HG03354 (cell line): ENCODE measurements at regions not wholly inside any gene's neighbourhood (a gene's known extent, or its start where the extent isn't known, plus 50 kb on each side); places are given as distances from the start of the nearest gene placed in this dataset.

Experiments
- ATAC-seq: cut with Tn5 transposase; IDR thresholded peaks from one replicate; pipeline ENCODE4 v1.9.1; 2021; ENCODE audit warnings: mild to moderate bottlenecking; ENCODE audit not compliant: unreplicated experiment, poor library complexity, severe bottlenecking

GRCh38 chr18:39994498-39994897 is 1960.5 kb upstream of the PIK3C3 start:
- ATAC-seq = no peak

GRCh38 chr18:39991696-39992265 is 1963.3 kb upstream of the PIK3C3 start:
- ATAC-seq = no peak

- no peak for ATAC-seq
These were observed 1964.5 kb upstream of the PIK3C3 start for GRCh38 chr18:39990540-39990939.

DNA sequence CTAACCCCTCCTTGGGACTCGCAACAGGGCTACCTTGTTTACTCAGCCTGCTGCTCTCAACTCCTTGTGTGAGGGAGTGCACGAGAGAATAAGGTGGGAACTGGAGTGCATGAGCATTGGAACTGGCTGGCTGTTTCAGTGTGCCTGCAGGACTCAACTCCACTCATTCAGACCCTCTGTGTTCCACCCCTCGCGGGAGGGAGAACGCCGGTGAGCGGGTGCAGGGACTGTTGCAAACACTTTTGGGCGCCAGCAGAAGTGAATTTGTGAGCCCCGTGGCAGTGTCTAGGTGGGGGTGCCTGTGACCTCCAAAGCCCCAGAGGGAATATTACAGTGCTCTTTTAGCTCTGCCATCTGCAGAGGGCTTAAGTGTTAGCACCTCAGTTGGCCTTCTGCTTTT is 1978.3 kb upstream of the PIK3C3 start:
- no peak for ATAC-seq

GRCh38 chr18:39972521-39972920 is 1982.5 kb upstream of the PIK3C3 start:
- no peak for ATAC-seq

- no peak for ATAC-seq
These were observed 1985.1 kb upstream of the PIK3C3 start for GRCh38 chr18:39969803-39970494.

- ATAC-seq = no peak
These were observed 1988.8 kb upstream of the PIK3C3 start for GRCh38 chr18:39966275-39966674.

- no peak for ATAC-seq
These were observed 1992.5 kb upstream of the PIK3C3 start for GRCh38 chr18:39962546-39962945.

DNA sequence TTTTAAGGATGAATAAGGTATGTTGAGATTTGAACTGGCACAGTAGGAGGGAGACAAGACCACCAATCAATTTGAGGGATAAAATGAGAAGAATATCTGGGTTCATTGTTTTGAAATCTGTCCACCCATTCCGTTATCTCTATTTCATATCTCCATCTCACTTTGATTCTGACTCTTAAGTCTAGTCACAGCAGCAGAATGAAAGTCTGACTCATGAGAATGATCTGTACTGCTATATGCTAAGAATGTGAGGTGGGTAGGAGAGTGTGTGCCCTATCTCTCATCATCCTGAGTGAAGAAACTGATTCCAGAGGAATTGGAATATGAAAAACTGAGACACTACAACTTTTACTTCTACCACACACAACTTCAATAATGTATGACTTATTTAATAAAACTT is 1994.5 kb upstream of the PIK3C3 start:
- ATAC-seq = no peak

DNA sequence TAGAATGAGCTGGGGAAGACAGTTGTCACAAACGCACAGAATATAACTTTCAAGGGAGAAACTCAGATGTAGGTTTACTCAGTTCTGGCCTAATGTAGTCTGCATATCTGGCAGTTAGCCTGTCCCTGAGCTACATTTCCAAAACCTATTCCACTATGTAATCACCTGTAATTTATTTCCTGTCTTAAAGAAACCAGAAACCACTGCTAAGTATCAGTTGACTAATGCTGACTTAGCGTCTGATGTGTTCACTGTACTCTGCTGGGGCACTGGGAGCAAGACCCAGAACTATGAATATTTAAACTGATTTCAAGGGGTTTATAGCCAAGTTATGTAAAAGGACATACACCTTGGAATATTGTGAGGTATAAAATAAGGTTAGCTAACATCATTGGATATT is 1995.2 kb upstream of the PIK3C3 start:
- ATAC-seq = no peak

- no peak for ATAC-seq
These were observed 1996.2 kb upstream of the PIK3C3 start for GRCh38 chr18:39958876-39959275.

GRCh38 chr18:39952816-39953215 is 2002.2 kb upstream of the PIK3C3 start:
- ATAC-seq = no peak

DNA sequence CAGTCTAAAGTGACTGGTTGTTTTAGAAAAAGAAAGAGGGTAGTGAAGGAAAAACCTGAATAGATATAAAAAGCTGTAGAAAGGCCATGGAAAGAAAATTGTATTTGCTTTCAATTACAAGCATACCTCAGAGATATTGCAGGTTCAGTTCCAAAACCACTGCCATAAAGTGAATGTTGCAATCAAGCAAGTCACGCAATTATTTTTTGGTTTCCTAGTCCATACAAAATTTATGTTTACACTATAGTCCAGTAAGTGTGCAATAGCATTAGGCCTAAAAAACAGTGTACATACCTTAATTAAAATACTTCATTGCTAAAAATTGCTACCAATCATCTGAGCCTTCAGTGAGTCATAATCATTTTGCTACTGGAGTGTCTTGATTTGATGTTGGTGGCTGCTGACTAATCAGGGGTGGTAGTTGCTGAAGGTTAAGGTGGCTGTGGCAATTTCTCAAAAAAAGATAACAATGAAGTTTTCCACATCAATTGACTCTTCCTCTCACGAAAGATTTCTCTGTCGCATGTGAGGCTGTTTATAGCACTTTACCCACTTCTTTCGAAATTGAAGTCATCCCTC is 2003.8 kb upstream of the PIK3C3 start:
- no peak for ATAC-seq

DNA sequence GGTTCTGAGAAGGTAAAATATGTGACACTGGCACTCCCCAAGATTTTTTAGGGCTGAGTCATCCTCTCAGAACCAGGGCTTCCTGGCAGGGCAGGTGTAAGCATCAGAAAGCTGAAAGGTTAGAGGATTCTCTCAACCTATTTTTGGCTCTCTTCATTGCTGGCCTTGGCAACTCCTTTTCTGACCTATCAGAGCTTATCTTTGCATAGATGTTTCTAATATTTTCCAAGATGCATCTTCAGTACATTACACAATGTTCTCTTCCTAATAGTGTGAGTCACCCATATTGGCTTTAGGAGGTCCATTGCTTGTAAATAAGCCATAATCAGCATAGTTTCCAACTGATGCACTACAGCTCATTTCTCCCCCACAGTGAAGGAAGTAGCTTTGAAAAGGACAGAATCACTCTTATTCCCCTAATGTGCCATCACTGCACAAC is 2008.4 kb upstream of the PIK3C3 start:
- ATAC-seq = no peak

DNA sequence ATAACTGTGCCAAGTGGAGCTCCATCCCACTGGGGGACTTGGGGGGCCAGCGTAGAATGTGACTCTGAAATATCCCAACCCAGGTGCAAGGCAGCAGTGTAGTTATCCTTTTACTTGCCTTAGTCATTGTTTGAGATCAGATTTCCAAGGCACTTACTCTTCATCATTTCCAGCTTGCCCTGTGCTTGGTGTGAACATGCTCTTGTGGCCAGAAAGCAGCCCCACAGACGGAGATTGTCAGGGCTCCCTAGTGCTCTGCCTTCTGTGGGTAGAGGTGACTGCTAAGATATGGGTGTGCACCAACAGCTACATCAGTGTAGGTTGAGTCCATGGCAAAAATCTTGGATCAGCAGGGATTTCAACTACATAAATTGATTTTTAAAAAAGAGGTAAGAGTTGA is 2010.0 kb upstream of the PIK3C3 start:
- no peak for ATAC-seq

DNA sequence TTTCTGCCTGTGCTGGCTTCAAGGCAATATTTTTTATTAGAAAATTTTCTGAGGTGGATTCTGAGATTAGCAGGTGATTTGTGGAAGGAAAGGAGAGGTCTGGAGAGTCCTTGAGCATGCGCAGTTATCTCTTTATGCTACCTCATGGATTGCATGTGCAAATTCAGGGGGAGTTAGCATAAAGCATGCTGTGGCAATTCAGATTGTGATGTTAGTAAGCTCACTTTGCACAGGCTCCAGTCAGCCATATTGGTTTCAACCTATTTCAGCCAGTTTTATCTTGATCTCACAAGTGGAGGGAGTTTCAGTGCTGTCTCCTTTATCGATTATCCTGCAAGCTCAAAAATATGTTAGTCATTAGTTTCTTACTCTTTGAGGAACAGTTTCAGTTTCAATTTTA is 2012.3 kb upstream of the PIK3C3 start:
- no peak for ATAC-seq

- ATAC-seq = no peak
These were observed 2016.1 kb upstream of the PIK3C3 start for GRCh38 chr18:39938676-39939608.

- ATAC-seq = no peak
These were observed 2019.4 kb upstream of the PIK3C3 start for GRCh38 chr18:39935598-39935997.

GRCh38 chr18:39918847-39919246 is 2036.2 kb upstream of the PIK3C3 start:
- ATAC-seq = no peak

GRCh38 chr18:39913672-39914366 is 2041.2 kb upstream of the PIK3C3 start:
- ATAC-seq = no peak
